ENCODE measurements at regions not wholly inside any gene's neighbourhood (a gene's known extent, or its start where the extent isn't known, plus 50 kb on each side); places are given as distances from the start of the nearest gene placed in this dataset.
"Not testable (repeated sequence)": the region's sequence is repeated elsewhere in the genome, so short reads cannot be mapped to it uniquely, and the experiment has no call there.

DNA sequence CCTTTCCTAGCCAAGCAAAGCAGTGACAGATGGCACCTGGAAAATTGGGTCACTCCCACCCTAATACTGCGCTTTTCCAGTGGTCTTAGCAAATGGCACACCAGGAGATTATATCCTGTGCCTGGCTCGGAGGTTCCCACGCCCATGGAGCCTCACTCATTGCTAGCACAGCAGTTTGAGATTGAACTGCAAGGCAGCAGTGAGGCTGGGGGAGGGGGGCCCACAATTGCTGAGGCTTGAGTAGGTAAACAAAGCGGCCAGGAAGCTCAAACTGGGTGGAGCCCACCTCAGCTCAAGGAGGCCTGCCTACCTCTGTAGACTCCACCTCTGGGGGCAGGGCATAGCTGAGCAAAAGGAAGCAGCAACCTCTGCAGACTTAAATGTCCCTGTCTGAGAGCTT is 635.0 kb downstream of the C12orf50 start:
- DNase-seq: not testable (repeated sequence)

DNA sequence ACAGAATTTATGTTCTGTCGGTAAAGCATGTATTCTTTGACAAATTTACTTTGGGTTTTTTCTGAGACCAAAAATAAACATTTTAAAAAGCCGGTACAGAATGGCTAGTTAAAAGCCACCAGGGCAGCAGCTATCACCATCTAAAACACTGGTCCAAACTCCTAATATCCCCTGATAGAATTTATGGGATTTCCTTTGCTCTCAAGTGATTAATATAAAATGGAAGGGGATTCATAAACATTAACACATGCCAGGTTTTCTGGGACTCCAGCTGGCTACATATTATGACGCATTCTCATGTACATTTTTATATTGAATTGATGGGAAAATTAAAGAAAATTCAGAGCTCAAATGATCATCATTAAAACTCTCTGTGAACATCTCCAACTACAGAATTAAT is 640.8 kb downstream of the C12orf50 start:
- DNase-seq: no peak

DNA sequence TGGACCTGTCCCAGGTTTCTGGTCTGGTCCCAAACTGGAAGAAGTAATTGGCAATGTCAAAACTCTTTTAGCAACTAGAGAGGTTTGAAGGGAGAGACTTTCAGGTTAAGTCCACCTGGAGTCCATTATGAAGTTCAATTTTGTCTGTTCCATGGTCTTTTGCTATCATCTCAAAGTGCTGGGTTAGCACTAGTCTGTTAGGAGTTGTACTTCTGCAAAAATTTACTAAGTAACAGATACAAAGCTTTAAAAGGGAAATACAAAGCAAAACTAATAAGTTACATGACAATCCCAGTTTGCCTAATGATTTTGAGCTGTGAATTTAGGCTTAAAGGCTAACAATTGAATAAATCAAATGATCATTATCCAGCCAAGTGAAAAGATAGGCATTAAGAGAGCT is 643.9 kb downstream of the C12orf50 start:
- no peak for DNase-seq

DNA sequence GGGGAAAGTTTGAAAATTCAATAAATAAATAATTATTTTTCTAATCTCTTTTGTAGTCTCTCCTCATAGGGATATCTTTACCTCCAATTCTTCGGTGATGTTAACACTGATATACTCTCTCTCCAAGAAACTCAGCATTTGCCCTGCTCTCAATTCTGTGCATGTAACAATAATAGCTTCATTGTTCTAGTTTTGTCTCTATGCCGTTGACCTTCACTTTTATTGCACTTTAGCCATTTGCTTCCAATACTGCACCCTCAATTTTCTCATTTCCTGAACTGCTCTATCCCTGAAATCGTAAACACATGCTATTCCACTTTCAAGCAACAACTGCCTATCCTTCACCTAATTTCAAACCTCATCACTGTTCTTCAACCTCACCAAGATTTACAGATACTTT is 645.0 kb downstream of the C12orf50 start:
- no peak for DNase-seq

DNA sequence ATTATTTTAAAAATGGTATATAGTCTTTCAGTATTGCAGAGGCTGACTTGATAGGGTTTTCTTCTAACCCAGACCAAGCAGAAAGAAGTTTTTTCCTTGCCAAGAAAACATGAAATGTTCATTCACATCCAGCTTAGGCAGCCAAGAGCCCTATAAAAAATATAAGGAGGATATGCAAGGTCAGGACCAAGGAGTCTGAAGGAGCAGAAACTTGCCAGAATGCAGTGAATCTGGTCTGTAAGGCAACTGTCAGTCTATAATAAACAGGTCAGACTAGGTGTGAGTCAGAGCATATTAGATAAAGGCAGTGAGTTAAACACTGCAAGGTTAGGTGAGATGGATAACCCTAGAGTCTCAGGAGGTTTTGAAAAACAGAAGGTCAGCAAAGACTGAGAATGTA is 645.5 kb downstream of the C12orf50 start:
- no peak for DNase-seq

DNA sequence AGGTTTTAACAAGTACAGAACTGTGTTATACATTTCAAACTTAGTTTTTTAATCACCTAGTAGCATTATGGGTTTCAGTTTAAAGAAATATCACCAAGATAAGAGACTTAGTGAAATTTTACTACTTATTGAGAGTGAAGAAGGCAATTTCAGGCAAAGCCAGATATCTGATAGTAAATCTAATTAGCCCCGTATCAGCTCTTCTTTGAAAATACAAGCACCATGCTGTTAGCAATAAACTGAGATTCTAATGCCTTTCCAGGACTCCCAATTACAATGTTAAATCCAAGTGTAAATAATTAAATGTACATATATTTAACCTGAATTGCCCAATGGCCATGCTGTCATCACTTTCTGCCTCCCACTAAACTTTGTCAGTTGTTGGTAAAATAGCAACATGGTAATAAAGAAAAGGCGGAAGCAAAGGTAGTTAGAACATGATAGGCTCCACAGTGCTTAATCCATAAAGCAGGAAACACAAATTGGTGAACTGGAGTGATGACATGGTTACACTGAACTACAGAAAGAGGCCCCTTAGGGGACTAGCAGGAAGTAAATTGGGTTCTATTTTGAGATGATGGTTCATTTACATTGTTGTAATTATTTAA is 646.1 kb downstream of the C12orf50 start:
- no peak for DNase-seq

DNA sequence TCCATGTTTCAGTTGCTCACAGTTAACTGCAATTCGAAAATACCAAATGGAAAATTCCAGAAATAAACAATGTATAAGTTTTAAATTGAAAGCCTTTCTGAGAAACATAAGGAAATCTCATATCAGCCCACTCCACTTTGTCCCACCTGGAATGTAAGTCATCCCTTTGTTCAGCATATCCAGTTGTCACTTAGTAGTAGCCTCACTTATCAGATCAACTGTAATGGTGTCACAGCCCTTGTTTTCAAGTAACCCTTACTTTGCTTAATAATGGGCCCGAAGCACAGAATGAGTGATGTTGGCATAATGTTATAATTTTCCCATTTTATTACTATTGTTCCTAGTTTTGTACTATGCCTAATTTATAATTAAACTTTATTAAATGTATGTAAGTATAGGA is 646.8 kb downstream of the C12orf50 start:
- no peak for DNase-seq

DNA sequence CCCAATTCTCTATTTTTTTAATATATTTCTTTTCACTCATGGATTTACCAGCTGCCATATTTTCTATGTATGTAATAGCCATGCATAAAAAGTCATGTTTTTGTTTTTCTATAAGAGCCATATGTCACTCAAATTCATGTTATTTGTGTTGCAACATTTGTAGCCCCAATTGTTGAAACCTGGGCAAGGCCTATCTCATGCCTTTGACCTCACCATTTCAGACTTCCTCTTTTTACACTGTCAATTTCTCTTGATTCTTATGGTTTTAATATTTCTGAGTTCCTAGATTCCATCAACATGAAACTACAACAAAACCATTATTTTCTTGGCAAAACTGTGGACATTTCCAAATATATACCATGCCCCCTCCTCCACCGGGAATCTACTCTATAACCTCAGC is 647.5 kb downstream of the C12orf50 start:
- no peak for DNase-seq

DNA sequence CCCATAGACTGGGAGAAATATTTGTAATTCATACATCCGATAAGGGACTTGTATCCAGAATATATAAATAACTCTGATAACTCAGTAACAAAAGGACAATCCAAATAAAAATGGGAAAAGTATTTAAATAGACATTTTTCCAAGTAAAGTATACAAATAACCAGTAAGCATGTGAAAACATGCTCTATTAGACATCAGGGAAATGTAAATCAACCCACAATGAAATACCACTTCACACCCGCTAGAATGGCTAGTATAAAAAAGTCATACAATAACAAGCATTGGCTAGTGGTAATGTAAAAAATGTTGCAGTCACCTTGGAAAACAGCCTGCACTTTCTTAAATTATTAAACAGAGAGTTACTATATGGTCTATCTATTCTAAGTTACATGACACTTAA is 650.7 kb downstream of the C12orf50 start:
- no peak for DNase-seq

DNA sequence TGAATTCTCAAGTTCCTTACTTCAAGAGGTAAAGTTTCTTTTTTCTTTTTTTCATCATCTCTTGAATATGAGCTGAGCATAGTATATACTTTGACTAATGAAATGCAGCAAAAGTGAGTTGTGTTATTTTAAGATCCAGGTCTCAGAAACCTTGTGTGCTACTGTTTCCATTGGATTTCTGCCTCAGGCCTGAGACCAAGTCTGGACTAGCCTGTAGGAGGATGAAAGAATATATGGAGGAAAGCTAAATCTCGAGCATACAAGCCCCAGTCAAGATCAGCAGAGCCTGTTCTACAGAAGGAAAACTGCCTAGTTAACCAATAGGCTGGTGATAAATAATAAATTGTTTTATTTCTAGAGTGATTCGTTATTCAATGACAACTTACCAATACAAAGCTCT is 652.5 kb downstream of the C12orf50 start:
- no peak for DNase-seq

DNA sequence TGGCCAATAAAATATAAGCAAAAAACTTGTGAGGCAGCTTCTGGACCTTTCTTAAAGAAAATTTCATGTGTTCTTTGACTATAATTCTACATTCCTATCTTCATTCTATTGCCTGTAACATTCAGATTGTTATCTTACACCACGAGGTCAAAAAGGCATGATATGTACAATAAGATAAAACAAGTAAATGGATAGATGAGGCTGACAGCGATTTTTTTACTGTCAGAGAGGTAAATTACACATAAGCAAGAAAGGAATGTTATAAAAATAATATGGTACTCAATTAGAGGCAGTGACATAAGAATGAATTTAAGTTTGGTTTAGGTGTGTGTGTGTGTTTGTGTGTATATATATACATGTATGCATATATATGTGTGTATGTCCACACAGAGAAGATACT is 660.0 kb downstream of the C12orf50 start:
- DNase-seq: no peak

DNA sequence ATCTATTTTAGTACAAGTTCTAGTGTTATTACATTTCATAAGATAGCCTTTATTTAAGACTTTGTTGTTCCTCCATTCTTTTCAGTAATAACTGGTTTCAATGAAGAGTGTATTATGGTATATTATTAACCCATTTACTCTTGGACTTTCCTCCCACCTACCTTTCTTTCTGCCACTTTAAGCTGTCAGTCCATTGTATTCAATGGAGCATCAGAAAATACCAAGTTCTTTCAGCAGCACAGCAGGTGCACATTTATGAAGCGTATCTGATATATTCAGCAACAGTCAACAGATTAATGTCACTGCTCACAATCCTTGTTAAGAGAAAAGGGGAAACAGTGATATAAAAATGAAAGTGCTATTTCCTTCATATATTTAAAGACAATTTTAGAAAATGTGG is 660.9 kb downstream of the C12orf50 start:
- DNase-seq: no peak

DNA sequence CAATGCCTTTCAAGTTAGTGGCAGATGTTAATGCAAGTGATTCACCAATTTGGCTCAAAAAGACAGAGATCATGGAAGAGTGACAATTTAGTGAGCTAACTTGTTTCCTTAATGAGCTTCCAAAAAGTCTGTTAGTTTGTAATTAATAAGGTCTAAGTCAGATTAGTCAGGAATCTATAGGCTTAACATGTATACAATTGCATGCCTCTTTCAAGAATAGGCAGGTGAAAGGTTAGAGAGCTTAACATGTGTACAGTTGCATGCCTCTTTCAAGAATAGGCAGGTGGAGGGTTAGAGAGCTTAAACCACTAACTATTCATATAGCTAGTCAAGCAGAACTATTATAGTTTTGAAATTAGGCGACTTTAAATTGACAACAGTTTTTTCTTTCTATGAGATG is 663.8 kb downstream of the C12orf50 start:
- no peak for DNase-seq

DNA sequence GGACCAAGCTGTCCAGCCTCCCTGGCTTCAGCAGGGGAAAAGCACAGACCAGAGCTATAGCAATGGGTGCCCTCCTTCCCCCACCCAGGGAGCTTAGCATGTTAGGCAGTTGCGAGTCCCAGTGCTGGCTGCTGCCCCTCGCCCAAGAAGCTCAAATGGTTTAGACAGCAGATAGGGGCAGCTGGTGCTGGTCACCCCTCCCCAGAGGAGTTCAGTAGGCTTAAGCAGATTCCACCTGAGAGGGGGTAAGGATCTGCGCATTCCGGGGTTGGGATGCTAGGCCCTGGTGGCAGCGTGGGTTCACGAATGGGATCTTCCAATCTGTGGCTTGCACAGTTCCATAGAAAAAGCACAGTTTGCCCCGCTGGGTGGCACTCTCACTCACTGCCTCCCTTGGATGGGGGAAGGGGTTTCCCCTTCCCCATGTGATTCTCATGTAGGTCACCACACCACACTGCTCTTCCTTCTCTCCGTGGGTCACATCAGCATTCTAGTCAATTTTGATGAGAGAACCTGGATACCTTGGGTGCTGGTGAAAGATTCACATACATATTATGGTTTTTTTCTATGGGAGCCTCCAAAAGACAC is 665.6 kb downstream of the C12orf50 start:
- DNase-seq: no peak

DNA sequence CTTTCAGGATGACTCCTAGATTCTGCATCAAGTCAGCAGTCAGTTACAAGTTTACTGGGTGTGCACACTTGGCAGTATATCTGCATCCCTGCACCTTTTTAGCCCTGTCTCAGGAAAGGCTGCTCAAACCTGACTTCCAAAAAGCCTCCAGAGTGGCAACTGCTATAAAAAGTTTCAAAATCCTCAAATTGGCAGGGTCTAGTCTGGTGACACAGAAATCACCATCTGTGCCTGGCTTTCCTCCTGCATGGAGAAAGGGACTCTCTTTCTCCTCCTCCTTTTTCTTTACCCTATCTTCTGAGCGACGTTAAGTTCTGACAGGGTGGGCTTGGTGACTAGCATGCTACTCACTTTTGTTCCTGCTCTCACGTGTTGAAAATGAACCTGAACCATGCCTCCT is 679.5 kb downstream of the C12orf50 start:
- DNase-seq: no peak

DNA sequence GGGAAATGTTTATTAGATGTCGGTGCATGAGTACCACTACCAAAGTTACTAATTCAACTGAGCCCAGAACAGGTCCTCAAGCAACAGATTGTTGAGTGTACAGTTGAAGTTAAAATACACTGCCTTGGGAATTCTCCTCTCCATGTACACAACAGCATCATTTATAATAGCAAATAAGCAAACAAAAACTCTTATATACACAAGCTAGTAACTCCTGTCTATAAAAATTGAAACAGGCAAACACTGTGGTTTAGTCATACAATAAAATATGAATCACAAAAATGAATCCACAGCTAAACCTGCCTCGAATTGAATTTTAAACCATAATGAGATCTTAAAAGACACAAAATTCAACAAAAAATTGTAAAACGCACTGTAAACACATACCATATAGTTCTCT is 681.1 kb downstream of the C12orf50 start:
- DNase-seq: no peak

DNA sequence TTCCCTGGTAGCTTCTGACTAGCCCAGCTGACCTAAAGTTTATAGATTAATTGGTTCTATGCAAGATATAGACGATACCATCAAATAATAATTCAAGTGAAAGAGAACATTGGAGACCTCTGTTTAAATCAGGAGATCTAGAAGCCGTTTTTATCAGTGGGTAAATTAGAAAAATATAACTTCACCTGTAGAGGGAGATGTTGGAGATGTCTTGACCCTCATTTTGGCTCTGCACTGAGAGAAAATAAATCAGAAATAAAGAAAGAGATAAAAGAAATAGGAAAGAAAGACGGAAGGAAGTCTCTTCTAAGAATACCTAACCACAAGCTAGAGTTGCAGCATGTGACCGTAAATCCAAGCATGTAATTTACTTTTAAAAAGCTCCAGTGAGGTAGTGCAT is 684.5 kb downstream of the C12orf50 start:
- no peak for DNase-seq

DNA sequence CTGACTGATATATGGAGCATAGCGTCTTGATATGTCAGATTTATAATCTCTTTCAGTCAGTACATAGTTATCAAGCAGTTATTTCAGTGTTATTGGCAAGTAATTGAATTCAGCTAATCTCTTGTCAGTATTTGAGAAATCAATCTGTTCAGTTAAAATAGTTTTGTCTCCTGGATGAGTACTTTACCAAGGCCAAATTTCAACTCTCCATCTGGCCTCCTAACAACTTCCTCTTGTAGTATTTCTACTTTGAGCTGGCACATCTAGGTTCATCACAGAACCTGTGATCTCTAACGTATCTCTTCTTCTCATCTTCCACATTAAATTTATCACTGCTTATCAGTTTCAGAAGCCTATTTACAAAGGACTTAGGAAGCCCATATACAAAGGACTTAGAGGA is 690.5 kb downstream of the C12orf50 start:
- DNase-seq: no peak

DNA sequence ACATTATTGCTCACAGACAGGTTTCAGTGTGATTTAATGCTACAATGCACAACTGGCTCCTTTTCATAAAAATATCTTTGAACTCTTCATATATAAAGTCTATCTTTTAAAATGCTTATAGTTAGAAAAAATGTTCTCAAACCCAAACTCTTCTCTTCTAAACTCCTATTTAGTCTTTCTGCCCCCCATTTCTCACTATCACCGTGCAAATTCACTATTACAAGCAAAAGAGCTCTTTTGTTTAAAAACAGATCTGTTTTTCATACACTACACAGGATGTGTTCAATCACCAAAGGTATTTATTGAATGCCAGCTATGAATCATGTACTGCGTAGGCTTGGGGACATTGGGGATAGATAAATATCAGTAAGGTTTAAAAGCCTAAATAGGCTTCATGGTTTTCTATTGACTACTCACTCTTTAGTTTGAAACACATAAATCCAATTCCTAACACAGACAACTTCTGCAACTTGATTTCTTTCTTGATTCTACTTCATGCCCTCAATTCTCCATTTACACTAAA is 692.3 kb downstream of the C12orf50 start:
- DNase-seq: no peak

DNA sequence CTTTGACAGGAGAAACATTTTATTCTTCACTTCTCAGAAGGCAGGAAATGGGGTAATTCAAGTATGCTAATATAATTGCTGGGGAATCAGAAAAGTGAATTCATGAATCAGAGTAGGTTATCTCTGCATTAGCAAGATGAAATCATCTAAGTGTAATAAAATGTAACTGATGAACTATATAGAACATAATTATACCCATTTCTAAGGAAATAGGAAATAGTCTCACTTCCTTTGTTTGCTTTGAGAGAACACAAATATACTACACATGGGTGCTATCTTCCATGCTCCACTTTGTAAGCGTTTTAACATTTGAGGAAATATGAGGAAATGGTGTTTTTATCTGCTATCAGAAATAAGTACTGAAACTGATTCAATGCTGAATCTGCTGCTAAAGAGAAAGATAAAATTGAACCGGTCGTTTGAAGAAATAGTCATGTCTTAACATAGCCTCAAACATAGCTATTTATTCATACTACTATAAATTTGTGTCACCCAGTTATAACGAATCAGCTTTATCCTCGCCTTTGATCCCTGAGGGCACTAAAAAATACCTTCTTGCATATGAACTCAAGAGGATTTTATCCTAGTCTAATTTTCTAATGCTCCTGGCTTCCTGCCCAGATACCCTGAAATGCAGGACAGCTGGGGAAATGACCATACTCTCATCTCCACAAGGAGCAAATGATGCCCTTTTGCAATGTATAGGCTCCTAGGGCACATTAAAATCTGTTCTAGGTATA is 696.0 kb downstream of the C12orf50 start:
- DNase-seq: no peak

DNA sequence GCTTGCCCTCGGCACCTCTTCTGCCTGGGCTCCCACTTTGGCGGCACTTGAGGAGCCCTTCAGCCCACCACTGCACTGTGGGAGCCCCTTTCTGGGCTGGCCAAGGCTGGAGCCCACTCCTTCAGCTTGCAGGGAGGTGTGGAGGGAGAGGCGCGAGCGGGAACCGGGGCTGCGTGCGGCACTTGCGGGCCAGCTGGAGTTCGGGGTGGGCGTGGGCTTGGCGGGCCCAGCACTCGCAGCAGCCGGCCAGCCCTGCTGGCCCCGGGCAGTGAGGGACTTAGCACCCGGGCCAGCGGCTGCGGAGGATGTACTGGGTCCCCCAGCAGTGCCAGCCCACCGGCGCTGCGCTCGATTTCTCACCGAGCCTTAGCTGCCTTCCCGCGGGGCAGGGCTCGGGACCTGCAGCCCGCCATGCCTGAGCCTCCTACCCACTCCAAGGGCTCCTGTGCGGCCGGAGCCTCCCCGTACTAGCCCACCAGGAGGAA is 699.1 kb downstream of the C12orf50 start:
- not testable (repeated sequence) for DNase-seq

DNA sequence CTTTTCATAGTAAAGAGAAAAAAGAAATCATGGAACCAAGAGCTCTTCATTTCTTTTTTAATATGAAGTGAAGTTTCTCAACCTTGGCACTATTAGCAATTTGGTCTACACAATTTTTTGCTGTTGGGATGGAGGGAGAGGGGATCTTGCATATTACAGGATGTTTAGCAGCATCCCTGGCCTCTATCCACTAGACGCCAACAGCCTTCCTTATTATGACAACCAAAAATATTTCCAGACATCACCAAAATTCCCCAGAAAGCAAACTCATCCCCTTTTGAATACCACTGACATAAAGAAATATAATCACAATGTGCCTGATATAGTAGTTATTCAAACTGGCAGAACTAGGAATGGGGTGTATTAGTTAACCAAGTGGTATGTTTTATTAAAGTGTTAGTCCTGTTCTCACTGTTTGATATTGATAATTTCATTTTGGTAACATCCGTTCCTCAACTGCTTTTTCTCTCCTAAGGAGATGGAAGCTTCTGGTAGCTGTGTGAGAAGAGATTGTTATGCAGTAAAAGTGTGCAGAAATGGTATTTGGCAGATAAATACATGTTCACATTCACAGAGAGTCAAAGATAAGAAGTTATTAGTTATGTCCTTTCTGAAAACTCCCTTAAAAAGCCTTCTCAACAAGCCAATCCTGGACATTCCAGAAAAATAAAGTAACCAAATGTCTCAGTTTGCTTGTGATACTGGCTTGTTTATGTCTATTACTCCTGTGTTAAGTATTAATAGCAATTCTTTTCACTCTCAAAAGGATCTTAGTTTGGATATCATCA is 699.9 kb downstream of the C12orf50 start:
- DNase-seq: no peak

DNA sequence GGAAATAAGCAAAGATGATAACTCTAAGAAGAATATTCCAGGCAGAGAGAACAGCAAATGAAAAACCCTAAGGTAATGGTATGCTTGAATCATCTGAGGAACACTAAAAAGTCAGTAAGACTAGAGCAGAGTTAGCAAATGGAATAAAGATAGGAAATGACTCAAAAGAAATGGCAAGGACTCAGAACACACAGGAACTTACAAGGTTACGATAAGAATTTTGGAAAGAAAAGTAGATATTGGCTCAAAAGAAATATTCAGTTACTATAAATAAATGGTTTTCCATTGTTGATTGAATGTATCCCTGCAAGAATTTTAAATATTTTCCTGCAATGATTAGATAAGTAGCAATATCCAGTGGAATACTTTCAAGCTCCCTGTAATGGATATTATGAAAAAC is 705.8 kb downstream of the C12orf50 start:
- DNase-seq: no peak
